ENCODE measurements at regions not wholly inside any gene's neighbourhood (a gene's known extent, or its start where the extent isn't known, plus 50 kb on each side); places are given as distances from the start of the nearest gene placed in this dataset.

GRCh38 chr5:162301356-162301755 is 233.8 kb downstream of the GABRG2 start:
- Histone ChIP-seq H2AFZ (no peak overlapping the region), H3K27ac (no peak overlapping the region), H4K20me1 (ENCODE audit: insufficient read depth, poor library complexity, severe bottlenecking) (no peaks in the 10 kb centered on the region), H3K9me2 (replicated peaks; ENCODE audit: insufficient read depth) (no peaks in the 10 kb centered on the region), H3K4me2 (no peak overlapping the region), H3K79me2 (no peaks in the 10 kb centered on the region), H3K4me3 (no peak overlapping the region), H3K27me3 (no peaks in the 10 kb centered on the region), H3K9me3 (ENCODE audit: low read depth) (no peaks in the 10 kb centered on the region), H3K4me1 (ENCODE audit: insufficient read depth) (no peaks in the 10 kb centered on the region), H3K36me3 (replicated peaks; ENCODE audit: insufficient read depth, low read depth) (no peaks in the 10 kb centered on the region)
- no peak for TF ChIP-seq CTCF (IDR thresholded peaks at IDR 0.05; ENCODE audit: poor library complexity)
- TF ChIP-seq EZH2phosphoT487 (IDR thresholded peaks at IDR 0.05; ENCODE audit: low read depth, severe bottlenecking, unreplicated experiment) = no peak
- TF ChIP-seq EZH2 (IDR thresholded peaks at IDR 0.05; ENCODE audit: borderline replicate concordance) = no peak
- DNase-seq (ENCODE audit: low spot score) = no peak

- no peak overlapping the region for H3K27ac ChIP-seq
- H3K4me1 ChIP-seq (ENCODE audit: insufficient read depth) = peaks cover 3% of the 10 kb centered on the region
- H3K4me2 ChIP-seq = peak overlapping the region; percentile 6
- H3K9me2 ChIP-seq (replicated peaks; ENCODE audit: insufficient read depth) = no peaks in the 10 kb centered on the region
- H3K79me2 ChIP-seq = no peaks in the 10 kb centered on the region
- TF ChIP-seq EZH2 (IDR thresholded peaks at IDR 0.05; ENCODE audit: borderline replicate concordance) = no peak
- TF ChIP-seq CTCF (IDR thresholded peaks at IDR 0.05; ENCODE audit: poor library complexity) = no peak
- TF ChIP-seq EZH2phosphoT487 (IDR thresholded peaks at IDR 0.05; ENCODE audit: low read depth, severe bottlenecking, unreplicated experiment) = no peak
- 33% methylated on average over 3 of the region's 3 CpGs for WGBS (ENCODE audit: low lambda C conversion rate, missing lambda C conversion rate)
- H4K20me1 ChIP-seq (ENCODE audit: insufficient read depth, poor library complexity, severe bottlenecking) = no peaks in the 10 kb centered on the region
- H3K36me3 ChIP-seq (replicated peaks; ENCODE audit: insufficient read depth, low read depth) = no peaks in the 10 kb centered on the region
- no peak overlapping the region for H3K4me3 ChIP-seq
- no peaks in the 10 kb centered on the region for H3K27me3 ChIP-seq
- H3K9me3 ChIP-seq (ENCODE audit: low read depth) = no peaks in the 10 kb centered on the region
- no peak overlapping the region for H2AFZ ChIP-seq
- DNase-seq (ENCODE audit: low spot score) = peak; percentile 53
Observed at GRCh38 chr5:162323466-162323865, 255.9 kb downstream of the GABRG2 start.

- Histone ChIP-seq H3K4me3 (no peak overlapping the region), H3K4me2 (no peak overlapping the region)
Observed at GRCh38 chr5:162324328-162324727, 256.8 kb downstream of the GABRG2 start.

More at GRCh38 chr5:162324328-162324727, 256.8 kb downstream of the GABRG2 start:
- Histone ChIP-seq H3K4me1 (ENCODE audit: insufficient read depth) (peaks cover 3% of the 10 kb centered on the region), H3K36me3 (replicated peaks; ENCODE audit: insufficient read depth, low read depth) (no peaks in the 10 kb centered on the region), H3K27ac (no peak overlapping the region), H4K20me1 (ENCODE audit: insufficient read depth, poor library complexity, severe bottlenecking) (no peaks in the 10 kb centered on the region), H3K27me3 (no peaks in the 10 kb centered on the region), H3K9me2 (replicated peaks; ENCODE audit: insufficient read depth) (no peaks in the 10 kb centered on the region), H3K9me3 (ENCODE audit: low read depth) (no peaks in the 10 kb centered on the region), H2AFZ (no peak overlapping the region), H3K79me2 (no peaks in the 10 kb centered on the region)
- no peak for TF ChIP-seq CTCF (IDR thresholded peaks at IDR 0.05; ENCODE audit: poor library complexity)
- TF ChIP-seq EZH2phosphoT487 (IDR thresholded peaks at IDR 0.05; ENCODE audit: low read depth, severe bottlenecking, unreplicated experiment) = no peak
- no peak for TF ChIP-seq EZH2 (IDR thresholded peaks at IDR 0.05; ENCODE audit: borderline replicate concordance)
- no peak for DNase-seq (ENCODE audit: low spot score)
- WGBS (ENCODE audit: low lambda C conversion rate, missing lambda C conversion rate) = 68% methylated on average over 3 of the region's 3 CpGs
